H1 (cell line): ENCODE measurements at regions not wholly inside any gene's neighbourhood (a gene's known extent, or its start where the extent isn't known, plus 50 kb on each side); places are given as distances from the start of the nearest gene placed in this dataset.

Experiments used
- CBX5 ChIP-seq: fragments of 300-800, 300-1000 bp; sonication (generic); IDR thresholded peaks from 2 replicates; pipeline ENCODE4 v1.7.1; 2016; ENCODE audit warnings: antibody characterized with exemption, low read length, low read depth
- CTCF ChIP-seq, 3 experiments: IDR thresholded peaks; 1 replicate in 2 of 3; 2 replicates in 1 of 3; pipeline versions ENCODE4 v1.5.1 to v1.6.1; 2011; ENCODE audit warnings: low read length in 3 of 3, mild to moderate bottlenecking in 3 of 3, inconsistent platforms in 2 of 3, low read depth in 1 of 3, moderate library complexity in 1 of 3; ENCODE audit not compliant: insufficient read depth in 1 of 3; ENCODE audit errors: control extremely low read depth in 1 of 3
- NRF1 ChIP-seq: IDR thresholded peaks from 2 replicates; pipeline ENCODE4 v1.6.1; 2011; ENCODE audit warnings: mild to moderate bottlenecking, low read depth, low read length, improper control_type of control experiment
- SIRT6 ChIP-seq: IDR thresholded peaks from one replicate; pipeline ENCODE4 v1.7.1; 2012; ENCODE audit warnings: low read length, inconsistent platforms
- USF2 ChIP-seq: IDR thresholded peaks from 2 replicates; pipeline ENCODE4 v1.6.1; 2011; ENCODE audit warnings: low read length, improper control_type of control experiment
- ZNF274 ChIP-seq: IDR thresholded peaks from 2 replicates; pipeline ENCODE4 v1.7.0; 2012; ENCODE audit warnings: low read length, borderline replicate concordance; ENCODE audit errors: extremely low read depth

- no peak for TF ChIP-seq CTCF (IDR thresholded peaks at IDR 0.05; ENCODE audit: control extremely low read depth in 1 of 3, insufficient read depth in 1 of 3, low read depth in 1 of 3, low read length in 3 of 3)
- TF ChIP-seq NRF1: no peak
- no peak for TF ChIP-seq SIRT6
- no peak for TF ChIP-seq USF2
- no peak for TF ChIP-seq CBX5
- no peak for TF ChIP-seq ZNF274
Observed at GRCh38 chr2:181818058-181818680, 73.4 kb upstream of the ITPRID2 start (continued).
